Liver (tissue), 8 donors: ENCODE measurements at regions not wholly inside any gene's neighbourhood (a gene's known extent, or its start where the extent isn't known, plus 50 kb on each side); places are given as distances from the start of the nearest gene placed in this dataset.

Experiments
- DNase-seq: peaks from one replicate; pipeline ENCODE4 v3.0.0-alpha.2; 2017; ENCODE audit warnings: low spot score
- H3K27ac ChIP-seq, 2 donors: one replicate each; pipeline ENCODE4 v1.7.0; 2013; ENCODE audit warnings: inconsistent platforms in 2 of 2, low read length in 2 of 2, control low read depth in 1 of 2, low read depth in 1 of 2, mild to moderate bottlenecking in 1 of 2
- H3K27me3 ChIP-seq, 4 donors: one replicate each; pipeline versions ENCODE4 v1.6.1 to v1.7.0; 2013; ENCODE audit warnings: low read length in 3 of 4, inconsistent platforms in 1 of 4, mild to moderate bottlenecking in 1 of 4, moderate library complexity in 1 of 4; ENCODE audit not compliant: control insufficient read depth in 4 of 4, insufficient read depth in 4 of 4
- H3K36me3 ChIP-seq, 4 donors: one replicate each; pipeline versions ENCODE4 v1.6.1 to v1.7.0; 2013; ENCODE audit warnings: low read length in 3 of 4, mild to moderate bottlenecking in 3 of 4, low read depth in 1 of 4, moderate library complexity in 1 of 4; ENCODE audit not compliant: control insufficient read depth in 4 of 4, insufficient read depth in 3 of 4
- H3K4me1 ChIP-seq, 4 donors: one replicate each; pipeline versions ENCODE4 v1.6.1 to v1.7.0; 2013; ENCODE audit warnings: low read length in 3 of 4, mild to moderate bottlenecking in 3 of 4, moderate library complexity in 1 of 4; ENCODE audit not compliant: control insufficient read depth in 4 of 4, insufficient read depth in 4 of 4
- H3K4me3 ChIP-seq, 3 donors: one replicate each; pipeline versions ENCODE4 v1.6.1 to v1.7.0; 2013; ENCODE audit warnings: low read length in 3 of 3, control low read depth in 1 of 3, low read depth in 1 of 3, mild to moderate bottlenecking in 1 of 3
- H3K9ac ChIP-seq, 2 donors: one replicate each; pipeline ENCODE4 v1.7.0; 2013; ENCODE audit warnings: low read length in 2 of 2, mild to moderate bottlenecking in 2 of 2, moderate library complexity in 2 of 2, control low read depth in 1 of 2, low read depth in 1 of 2
- H3K9me3 ChIP-seq, 4 donors: one replicate each; pipeline versions ENCODE4 v1.6.1 to v1.7.0; 2013; ENCODE audit warnings: low read length in 3 of 4; ENCODE audit not compliant: control insufficient read depth in 4 of 4
- ATF3 ChIP-seq: IDR thresholded peaks from 2 replicates; pipeline ENCODE4 v1.6.1; 2016; ENCODE audit warnings: antibody characterized with exemption
- EGR1 ChIP-seq, 2 donors: IDR thresholded peaks; 2 replicates each; pipeline ENCODE4 v1.6.1; 2016 to 2018; ENCODE audit warnings: antibody characterized with exemption in 2 of 2, low read depth in 2 of 2
- FOXA2 ChIP-seq: IDR thresholded peaks from 2 replicates; pipeline ENCODE4 v1.6.1; 2016; ENCODE audit warnings: antibody characterized with exemption
- GABPA ChIP-seq, 2 donors: IDR thresholded peaks in 1 of 2; conservative IDR thresholded peaks in 1 of 2; 2 replicates each; pipeline ENCODE4 v1.6.1; 2016; ENCODE audit warnings: antibody characterized with exemption in 2 of 2, mild to moderate bottlenecking in 1 of 2, moderate library complexity in 1 of 2
- HNF4A ChIP-seq, 2 donors: conservative IDR thresholded peaks; 2 replicates each; pipeline ENCODE4 v1.6.1; 2016; ENCODE audit warnings: antibody characterized with exemption in 2 of 2, mild to moderate bottlenecking in 2 of 2
- JUND ChIP-seq, 2 donors: IDR thresholded peaks; 2 replicates each; pipeline ENCODE4 v1.6.1; 2016; ENCODE audit warnings: antibody characterized with exemption in 2 of 2
- NR2F2 ChIP-seq: IDR thresholded peaks from 2 replicates; pipeline ENCODE4 v1.6.1; 2016; ENCODE audit warnings: antibody characterized with exemption
- RAD21 ChIP-seq, 2 donors: IDR thresholded peaks; 2 replicates each; pipeline ENCODE4 v1.6.1; 2016; ENCODE audit warnings: antibody characterized with exemption in 2 of 2, mild to moderate bottlenecking in 2 of 2
- RXRA ChIP-seq, 2 donors: IDR thresholded peaks; 2 replicates each; pipeline ENCODE4 v1.6.1; 2017 to 2018; ENCODE audit warnings: antibody characterized with exemption in 2 of 2, mild to moderate bottlenecking in 1 of 2
- SP1 ChIP-seq: IDR thresholded peaks from 2 replicates; pipeline ENCODE4 v1.6.1; 2018; ENCODE audit warnings: antibody characterized with exemption, mild to moderate bottlenecking
- TAF1 ChIP-seq: conservative IDR thresholded peaks from 2 replicates; pipeline ENCODE4 v1.6.1; 2016; ENCODE audit warnings: antibody characterized with exemption, mild to moderate bottlenecking
- YY1 ChIP-seq: IDR thresholded peaks from 2 replicates; pipeline ENCODE4 v1.6.1; 2016; ENCODE audit warnings: antibody characterized with exemption, mild to moderate bottlenecking
- ZBTB33 ChIP-seq: IDR thresholded peaks from 2 replicates; pipeline ENCODE4 v1.6.1; 2016; ENCODE audit warnings: antibody characterized with exemption
- WGBS: extraction: QIAGEN DNeasy Blood & Tissue Kit; methylation state at CpG from one replicate; pipeline ENCODE4 v1.1.7; 2013; 5-methylcytosine and 5-hydroxymethylcytosine counted together
- TF ChIP-seq, protein P1 (sequence below): fragments of 150-350 bp; IDR thresholded peaks from 2 replicates; pipeline ENCODE4 v1.5.1; 2017; ENCODE audit warnings: improper control_type of control experiment, low read depth, low read length; ENCODE audit not compliant: missing input control
- TF ChIP-seq, protein P2 (sequence below): IDR thresholded peaks from 2 replicates; pipeline ENCODE4 v1.6.1; 2016; ENCODE audit warnings: antibody characterized with exemption
- donor health status: healthy.
- donor health status: healthy.
- donor health status: healthy.
- donor health status: healthy.
- donor health status: healthy.

GRCh38 chr16:51592001-51592501, 441.0 kb upstream of the SALL1 start:
- no peaks in the 10 kb centered on the region for H3K36me3 ChIP-seq
- TF ChIP-seq FOXA2 (no peak), ATF3 (no peak)
- no peaks in the 10 kb centered on the region for H3K9me3 ChIP-seq
- no peaks in the 10 kb centered on the region for H3K27me3 ChIP-seq
- no peak overlapping the region for H3K27ac ChIP-seq
- H3K4me3 ChIP-seq, result peak overlapping the region in 2 of 3 donors; percentile 27 to 49
- 8% methylated on average over 9 of the region's 9 CpGs for WGBS
- peak overlapping the region in 1 of 2 donors; percentile 51 for H3K9ac ChIP-seq
- H3K4me1 ChIP-seq, result peaks cover 0 to 11% (median 8%) of the 10 kb centered on the region in 4 donors
- no peak for DNase-seq

DNA sequence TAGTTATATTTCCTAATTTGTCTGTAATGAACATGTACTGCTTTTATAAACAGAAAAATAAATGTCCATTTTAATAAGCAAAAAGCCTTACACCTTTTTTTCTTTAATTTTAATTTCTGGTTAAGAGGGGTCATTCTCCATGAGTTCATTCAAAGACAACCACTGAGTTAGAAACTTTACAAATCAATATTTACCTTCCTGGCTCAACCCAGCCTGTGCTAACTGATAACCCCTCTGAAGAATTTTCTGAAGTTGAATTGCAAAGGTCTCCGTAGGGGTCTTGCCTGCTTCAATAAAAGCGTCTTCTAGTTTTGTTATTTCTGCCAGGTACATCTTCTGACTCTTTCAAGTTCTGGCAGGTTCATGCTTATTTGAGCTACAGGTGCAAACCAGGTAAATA, 440.4 kb upstream of the SALL1 start:
- no peaks in the 10 kb centered on the region for H3K36me3 ChIP-seq
- H3K27me3 ChIP-seq, result no peaks in the 10 kb centered on the region
- no peak overlapping the region for H3K27ac ChIP-seq
- no peak for DNase-seq
- 5% methylated on average over 2 of the region's 2 CpGs for WGBS
- no peak overlapping the region for H3K9ac ChIP-seq
- H3K4me3 ChIP-seq, result peak overlapping the region in 1 of 3 donors; percentile 27
- H3K9me3 ChIP-seq, result no peaks in the 10 kb centered on the region
- H3K4me1 ChIP-seq, result peaks cover 0 to 11% (median 8%) of the 10 kb centered on the region in 4 donors
- TF ChIP-seq HNF4A (conservative IDR thresholded peaks at IDR 0.05), result no peak
- TF ChIP-seq RAD21 (IDR thresholded peaks at IDR 0.05), result no peak
- peak in 1 of 2 donors; percentile 23 for TF ChIP-seq RXRA (IDR thresholded peaks at IDR 0.05)
- TF ChIP-seq, protein P1, sequence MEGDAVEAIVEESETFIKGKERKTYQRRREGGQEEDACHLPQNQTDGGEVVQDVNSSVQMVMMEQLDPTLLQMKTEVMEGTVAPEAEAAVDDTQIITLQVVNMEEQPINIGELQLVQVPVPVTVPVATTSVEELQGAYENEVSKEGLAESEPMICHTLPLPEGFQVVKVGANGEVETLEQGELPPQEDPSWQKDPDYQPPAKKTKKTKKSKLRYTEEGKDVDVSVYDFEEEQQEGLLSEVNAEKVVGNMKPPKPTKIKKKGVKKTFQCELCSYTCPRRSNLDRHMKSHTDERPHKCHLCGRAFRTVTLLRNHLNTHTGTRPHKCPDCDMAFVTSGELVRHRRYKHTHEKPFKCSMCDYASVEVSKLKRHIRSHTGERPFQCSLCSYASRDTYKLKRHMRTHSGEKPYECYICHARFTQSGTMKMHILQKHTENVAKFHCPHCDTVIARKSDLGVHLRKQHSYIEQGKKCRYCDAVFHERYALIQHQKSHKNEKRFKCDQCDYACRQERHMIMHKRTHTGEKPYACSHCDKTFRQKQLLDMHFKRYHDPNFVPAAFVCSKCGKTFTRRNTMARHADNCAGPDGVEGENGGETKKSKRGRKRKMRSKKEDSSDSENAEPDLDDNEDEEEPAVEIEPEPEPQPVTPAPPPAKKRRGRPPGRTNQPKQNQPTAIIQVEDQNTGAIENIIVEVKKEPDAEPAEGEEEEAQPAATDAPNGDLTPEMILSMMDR, result no peak
- no peak for TF ChIP-seq NR2F2
- no peak for TF ChIP-seq ZBTB33
- TF ChIP-seq, protein P2, sequence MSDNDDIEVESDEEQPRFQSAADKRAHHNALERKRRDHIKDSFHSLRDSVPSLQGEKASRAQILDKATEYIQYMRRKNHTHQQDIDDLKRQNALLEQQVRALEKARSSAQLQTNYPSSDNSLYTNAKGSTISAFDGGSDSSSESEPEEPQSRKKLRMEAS, result no peak
- TF ChIP-seq FOXA2, result peak; percentile 6
- TF ChIP-seq EGR1 (IDR thresholded peaks at IDR 0.05; ENCODE audit: low read depth in 2 of 2), result no peak
- TF ChIP-seq GABPA (IDR thresholded peaks at IDR 0.05 in 1 of 2, conservative IDR thresholded peaks at IDR 0.05 in 1 of 2), result no peak
- no peak for TF ChIP-seq YY1
- TF ChIP-seq SP1, result no peak

GRCh38 chr16:51579652-51580360, 428.7 kb upstream of the SALL1 start:
- Histone ChIP-seq H3K9me3 (no peaks in the 10 kb centered on the region), H3K4me3 (no peak overlapping the region), H3K36me3 (no peaks in the 10 kb centered on the region), H3K9ac (no peak overlapping the region), H3K4me1 (no peaks in the 10 kb centered on the region), H3K27ac (no peak overlapping the region), H3K27me3 (no peaks in the 10 kb centered on the region)
- TF ChIP-seq TAF1, result no peak
- TF ChIP-seq HNF4A (conservative IDR thresholded peaks at IDR 0.05), result no peak
- TF ChIP-seq, protein P2, result no peak
- no peak for TF ChIP-seq NR2F2
- no peak for TF ChIP-seq ZBTB33
- no peak for TF ChIP-seq GABPA (IDR thresholded peaks at IDR 0.05 in 1 of 2, conservative IDR thresholded peaks at IDR 0.05 in 1 of 2)
- no peak for TF ChIP-seq EGR1 (IDR thresholded peaks at IDR 0.05; ENCODE audit: low read depth in 2 of 2)
- TF ChIP-seq ATF3, result no peak
- TF ChIP-seq JUND (IDR thresholded peaks at IDR 0.05), result no peak
- WGBS, result 81% methylated on average over 3 of the region's 3 CpGs
- no peak for DNase-seq
